22Rv1 (cell line): ENCODE measurements at regions not wholly inside any gene's neighbourhood (a gene's known extent, or its start where the extent isn't known, plus 50 kb on each side); places are given as distances from the start of the nearest gene placed in this dataset.
"Not testable (repeated sequence)": the region's sequence is repeated elsewhere in the genome, so short reads cannot be mapped to it uniquely, and the experiment has no call there.

ENCODE experiments used
- H3K27ac ChIP-seq: fragments of 450-650 bp; 2 replicates; pipeline ENCODE4 v1.5.1; 2017
- CTCF ChIP-seq: fragments of 450-650 bp; IDR thresholded peaks from 2 replicates; pipeline ENCODE4 v1.5.1; 2017; ENCODE audit warnings: mild to moderate bottlenecking
- ZFX ChIP-seq: fragments of 450-650 bp; IDR thresholded peaks from 2 replicates; pipeline ENCODE4 v1.6.1; 2017; ENCODE audit warnings: antibody characterized with exemption, borderline replicate concordance

GRCh38 chr20:4635781-4636180, 50.5 kb upstream of the PRNP start:
- no peak overlapping the region for H3K27ac ChIP-seq
- no peak for TF ChIP-seq CTCF
- no peak for TF ChIP-seq ZFX

GRCh38 chr20:4635342-4635741, 50.9 kb upstream of the PRNP start:
- TF ChIP-seq CTCF, result no peak
- TF ChIP-seq ZFX, result no peak
- no peak overlapping the region for H3K27ac ChIP-seq

GRCh38 chr20:4633780-4634179, 52.5 kb upstream of the PRNP start:
- no peak overlapping the region for H3K27ac ChIP-seq
- no peak for TF ChIP-seq CTCF

GRCh38 chr20:4633379-4633778, 52.9 kb upstream of the PRNP start:
- no peak overlapping the region for H3K27ac ChIP-seq
- TF ChIP-seq CTCF, result no peak
- no peak for TF ChIP-seq ZFX

- no peak for TF ChIP-seq CTCF
- no peak overlapping the region for H3K27ac ChIP-seq
These were observed 53.4 kb upstream of the PRNP start for GRCh38 chr20:4632876-4633275.

- no peak overlapping the region for H3K27ac ChIP-seq
- TF ChIP-seq CTCF (no peak), ZFX (no peak)
These were observed 60.0 kb upstream of the PRNP start for GRCh38 chr20:4626228-4626627.

- H3K27ac ChIP-seq, result no peak overlapping the region
- TF ChIP-seq ZFX (no peak), CTCF (no peak)
These were observed 60.6 kb upstream of the PRNP start for GRCh38 chr20:4625687-4626086.

- not testable (repeated sequence) for H3K27ac ChIP-seq
These were observed 61.5 kb upstream of the PRNP start for GRCh38 chr20:4624675-4625336.

- not testable (repeated sequence) for H3K27ac ChIP-seq
These were observed 67.1 kb upstream of the PRNP start for GRCh38 chr20:4619144-4619543.
